HG03432 (cell line): ENCODE measurements at regions not wholly inside any gene's neighbourhood (a gene's known extent, or its start where the extent isn't known, plus 50 kb on each side); places are given as distances from the start of the nearest gene placed in this dataset.
"Not testable (repeated sequence)": the region's sequence is repeated elsewhere in the genome, so short reads cannot be mapped to it uniquely, and the experiment has no call there.

Source experiments
- ATAC-seq: cut with Tn5 transposase; IDR thresholded peaks from one replicate; pipeline ENCODE4 v1.9.1; 2021; ENCODE audit warnings: mild to moderate bottlenecking, moderate library complexity; ENCODE audit not compliant: unreplicated experiment

DNA sequence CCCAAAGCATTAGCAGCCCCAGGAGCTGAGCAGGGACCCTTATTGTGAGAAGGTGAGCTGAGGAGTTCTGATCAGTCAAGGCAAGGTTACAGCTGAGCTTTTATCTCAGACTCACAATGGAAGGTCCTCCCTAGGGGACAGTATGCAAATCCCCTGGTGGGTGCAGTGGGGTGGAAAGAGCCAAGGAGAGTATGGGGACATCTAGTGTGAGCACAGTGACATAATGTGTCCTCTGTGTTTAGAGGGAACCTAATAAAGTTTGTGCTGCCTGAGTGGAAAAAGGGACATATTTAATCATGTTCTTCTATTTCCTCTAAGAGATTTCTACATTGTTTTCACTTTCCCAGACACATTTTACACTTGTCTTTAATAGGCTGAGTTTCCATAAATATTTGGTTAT lies 438.0 kb downstream of the RPIA start:
- not testable (repeated sequence) for ATAC-seq

DNA sequence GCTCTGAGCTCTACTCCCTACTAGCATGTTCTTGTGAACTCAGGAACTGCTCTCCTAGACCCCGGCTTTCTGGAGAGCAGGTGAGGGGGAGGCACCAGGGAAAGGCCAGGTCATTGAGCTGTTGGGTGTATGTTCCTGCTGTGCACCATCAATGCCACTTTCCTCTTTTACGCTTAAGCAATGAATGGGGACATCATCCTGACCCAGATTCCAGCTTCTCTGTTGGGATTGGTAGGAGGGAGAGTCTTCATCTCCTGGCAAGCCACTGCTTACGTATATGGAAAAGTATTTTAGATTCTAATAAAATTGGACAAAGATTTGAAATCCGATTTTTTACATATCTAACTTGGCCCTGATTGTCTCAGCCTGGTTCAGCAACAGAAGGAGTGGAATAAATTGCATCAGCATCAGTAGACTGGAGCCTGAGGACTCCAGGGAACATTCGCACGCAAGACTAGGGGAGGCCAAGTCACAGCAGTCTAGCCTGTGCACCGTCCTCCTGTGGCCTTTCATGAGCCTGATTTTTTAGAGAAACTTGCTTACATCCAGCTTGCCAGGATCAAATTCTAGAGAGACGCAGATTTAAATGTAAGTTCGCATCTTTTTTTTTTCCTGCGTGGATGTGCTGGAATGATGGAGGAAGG lies 439.3 kb downstream of the RPIA start:
- ATAC-seq = not testable (repeated sequence)

DNA sequence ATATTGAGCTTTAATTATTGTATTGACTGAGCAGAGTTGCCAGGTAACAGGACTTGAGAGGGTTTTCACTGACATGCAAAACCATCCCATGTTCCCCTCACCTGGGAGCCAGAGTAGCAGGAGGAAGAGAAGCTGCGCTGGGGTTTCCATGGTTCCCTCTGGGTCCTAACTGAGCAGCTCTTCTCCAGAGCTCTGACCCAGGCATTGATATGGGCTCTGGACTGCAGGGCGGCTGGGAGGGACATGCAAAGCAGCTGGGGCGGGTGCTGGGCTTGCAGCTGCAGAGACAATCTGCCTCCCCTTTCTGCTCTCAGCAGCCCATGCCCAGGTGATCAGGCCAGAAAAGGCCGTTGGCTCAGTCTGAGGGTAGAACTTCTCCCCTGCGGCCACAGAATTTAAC lies 451.5 kb downstream of the RPIA start:
- not testable (repeated sequence) for ATAC-seq

DNA sequence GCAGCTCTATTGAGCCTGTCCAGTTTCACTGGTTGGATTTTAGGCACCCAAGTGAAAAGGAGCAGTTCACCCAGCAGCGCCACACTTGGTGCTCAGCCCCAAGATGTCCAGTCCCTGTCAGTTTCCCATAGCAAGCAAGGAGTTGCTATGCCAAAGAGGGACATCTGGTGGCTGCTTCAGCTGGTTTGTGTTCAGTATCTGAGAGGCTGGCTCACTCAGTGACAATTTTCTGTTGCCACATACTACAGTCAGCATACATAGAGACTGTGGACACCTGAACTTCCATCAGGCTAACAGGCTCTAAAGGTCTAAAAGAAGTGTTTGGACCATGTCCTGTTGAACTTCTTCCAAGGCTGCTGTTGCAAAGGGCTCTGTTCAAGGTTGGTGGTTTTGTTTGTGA lies 453.9 kb downstream of the RPIA start:
- not testable (repeated sequence) for ATAC-seq

DNA sequence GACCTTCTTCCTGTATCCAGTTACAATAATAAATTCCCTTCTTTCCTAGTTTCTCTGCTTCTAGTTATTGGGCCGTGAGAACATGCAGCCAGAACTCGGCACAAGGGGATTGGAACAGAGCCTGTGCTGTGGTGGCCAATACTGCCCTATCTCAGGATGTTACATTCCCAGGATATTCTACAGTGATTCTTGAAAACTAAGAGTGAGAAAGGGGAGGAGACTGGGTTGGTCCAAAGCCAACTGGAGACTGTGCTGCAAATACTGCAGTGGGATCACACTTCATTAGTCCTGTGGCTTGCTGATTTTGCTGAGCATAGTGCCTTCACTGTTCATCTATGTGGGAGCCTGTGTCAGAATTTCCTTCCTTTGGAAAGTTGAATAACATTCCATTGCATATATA lies 456.8 kb downstream of the RPIA start:
- ATAC-seq = not testable (repeated sequence)

DNA sequence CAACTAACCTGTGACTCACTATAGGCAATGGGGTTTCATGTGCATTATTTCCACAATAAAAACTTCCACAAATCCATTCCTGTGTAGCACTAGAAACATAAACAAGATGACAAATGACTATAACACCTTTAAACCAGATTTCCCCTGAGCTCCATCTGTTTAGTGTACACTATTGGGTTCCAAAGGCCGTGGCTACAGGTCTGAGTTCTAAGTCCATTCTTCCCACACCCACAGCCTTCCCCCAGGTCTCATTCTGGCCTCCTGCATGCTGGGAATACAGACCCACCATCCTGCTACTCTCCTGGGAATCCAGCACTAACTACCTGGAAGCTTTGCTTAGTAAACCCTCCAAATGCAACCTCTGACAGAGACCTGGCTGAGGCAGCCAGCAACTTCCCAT lies 460.2 kb downstream of the RPIA start:
- not testable (repeated sequence) for ATAC-seq

DNA sequence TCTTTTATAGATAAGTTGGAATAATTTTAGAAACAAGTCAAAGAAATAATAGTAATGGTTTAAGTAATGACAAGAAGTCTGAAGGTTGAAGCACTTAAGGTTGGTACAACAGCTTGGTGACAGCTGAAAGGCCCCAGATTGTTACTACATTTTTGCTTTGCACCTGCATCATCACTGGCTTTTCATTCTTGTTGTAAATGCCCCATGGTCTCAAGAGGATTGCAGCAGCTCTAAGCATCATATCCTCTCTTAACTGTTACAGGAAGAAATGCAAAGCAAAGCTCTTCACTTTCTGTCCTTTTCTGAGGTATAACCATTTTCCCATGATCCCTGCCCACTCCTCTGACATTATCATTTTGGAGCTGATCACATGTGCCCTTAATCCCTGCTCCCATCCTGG lies 461.0 kb downstream of the RPIA start:
- not testable (repeated sequence) for ATAC-seq

DNA sequence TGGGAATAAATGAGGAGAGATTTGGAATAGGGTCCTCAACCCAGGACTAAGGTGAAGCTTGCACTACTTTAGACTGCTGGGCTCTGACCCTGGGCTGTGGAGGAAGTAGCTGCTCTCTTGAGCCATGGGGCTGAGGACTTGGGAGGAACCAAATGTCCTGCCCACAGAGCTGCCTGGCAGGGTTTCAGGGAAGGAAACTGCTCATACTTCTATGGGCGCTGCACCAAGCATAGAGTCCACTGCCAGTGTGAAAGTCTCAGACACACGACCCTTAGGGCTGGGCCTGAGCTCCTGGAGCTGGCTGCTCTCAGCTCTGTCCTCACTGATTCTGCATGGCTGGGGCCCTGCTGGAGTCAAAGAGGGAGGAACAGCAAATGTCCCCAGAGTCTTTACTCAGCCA lies 461.7 kb downstream of the RPIA start:
- ATAC-seq = not testable (repeated sequence)

DNA sequence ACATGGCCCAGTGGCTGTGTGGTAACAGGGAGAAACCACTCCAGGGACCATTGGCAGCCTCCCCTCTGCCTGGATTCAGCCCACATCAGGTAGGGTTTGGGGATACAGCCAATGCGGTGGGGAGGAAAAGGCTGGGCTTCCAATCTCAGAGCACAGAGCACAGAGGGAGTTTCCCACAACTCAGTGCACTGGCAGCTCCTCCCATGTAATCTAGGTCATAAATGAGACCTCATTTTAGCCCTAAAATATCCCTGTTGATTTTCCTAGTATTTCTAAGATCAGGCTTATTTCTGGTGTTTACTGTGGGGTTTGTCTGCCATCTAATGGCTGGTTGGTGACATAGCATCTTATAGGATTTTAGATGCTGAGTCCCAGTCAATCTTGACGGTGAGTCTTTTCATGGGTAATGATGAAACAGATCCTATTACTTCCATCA lies 462.8 kb downstream of the RPIA start:
- peak; percentile 53 for ATAC-seq

DNA sequence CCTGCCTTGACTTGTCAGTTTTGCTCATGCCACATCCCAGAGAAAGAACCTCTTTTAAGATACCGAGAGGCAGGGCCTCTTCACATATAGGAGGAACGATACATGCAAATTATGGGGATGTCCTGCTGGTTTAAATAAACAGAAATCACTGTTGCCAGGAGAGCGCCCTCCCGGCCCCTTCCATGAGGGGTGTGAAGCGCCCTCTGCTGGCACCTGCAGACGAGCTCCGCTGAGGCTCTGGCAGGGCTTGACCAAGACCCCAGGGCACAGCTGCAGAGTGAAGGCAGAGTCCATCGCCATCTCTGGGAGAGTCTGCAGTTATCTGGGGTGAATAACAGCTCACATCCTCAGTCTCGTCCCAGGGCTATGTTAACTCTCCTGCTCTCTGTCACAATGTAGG lies 468.8 kb downstream of the RPIA start:
- ATAC-seq = peak; percentile 55

DNA sequence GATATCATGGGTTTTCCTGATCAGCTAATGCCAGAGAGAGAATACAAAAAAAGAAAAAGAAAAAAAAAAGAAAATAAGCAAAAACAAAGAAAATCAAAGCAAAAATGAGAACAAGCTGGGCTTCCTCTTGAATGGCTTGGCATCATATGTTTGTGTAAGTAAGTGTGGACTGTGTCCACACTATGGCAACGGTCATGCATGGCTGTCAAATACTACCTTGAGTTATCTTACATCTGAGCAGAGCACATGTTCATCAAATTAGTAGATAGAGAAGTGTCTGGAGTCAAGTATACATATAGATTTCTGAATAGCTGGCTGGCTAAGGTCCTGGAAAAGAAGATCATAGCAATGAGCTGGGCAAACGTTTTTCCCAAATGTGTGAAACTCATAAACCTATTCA lies 470.2 kb downstream of the RPIA start:
- not testable (repeated sequence) for ATAC-seq

DNA sequence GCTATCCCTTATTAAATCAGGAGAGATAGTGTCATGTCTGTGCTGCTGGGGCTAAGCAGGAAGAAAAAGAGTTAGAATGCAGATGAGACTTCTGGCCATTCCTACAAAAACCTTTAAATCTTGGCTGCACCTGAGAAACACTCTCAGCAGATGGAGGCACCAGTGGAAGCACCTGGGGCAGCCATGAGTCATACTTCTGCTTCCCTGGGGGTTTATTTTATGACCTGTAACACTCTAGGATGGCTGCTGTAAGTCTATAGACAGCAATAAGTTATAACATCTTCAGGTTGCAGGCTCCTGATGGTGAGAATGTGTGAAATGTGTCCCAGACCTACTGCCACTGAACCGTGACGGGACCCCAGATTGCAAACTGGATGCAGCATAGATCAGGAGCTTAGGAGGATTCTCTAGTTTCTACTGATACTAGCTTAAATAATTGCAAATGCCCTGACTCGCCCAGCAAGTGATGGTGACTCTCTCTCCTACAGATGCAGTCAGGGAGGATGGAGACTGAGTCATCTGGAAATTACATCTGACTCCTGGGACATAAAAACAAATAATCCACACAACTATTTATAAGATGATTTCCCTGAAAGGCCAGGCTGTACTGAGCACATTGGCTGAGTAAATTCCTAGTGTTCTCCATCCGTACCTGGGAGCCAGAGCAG lies 479.2 kb downstream of the RPIA start:
- not testable (repeated sequence) for ATAC-seq

DNA sequence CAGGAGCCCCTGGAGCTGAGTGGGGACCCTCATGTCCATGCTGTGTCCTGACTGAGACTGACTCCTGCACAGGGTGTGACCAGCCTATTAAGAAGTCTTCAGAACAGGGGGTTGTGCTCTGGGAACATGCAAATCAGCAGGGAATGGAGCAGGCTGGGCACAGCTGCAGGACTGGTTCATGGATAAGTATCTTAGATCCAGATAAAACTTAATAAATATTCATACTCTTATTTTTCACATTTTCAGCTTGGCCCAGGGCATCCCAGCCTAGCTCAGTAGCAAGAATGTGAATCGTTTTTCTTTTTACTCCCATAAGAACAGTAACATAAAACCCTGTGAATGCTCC lies 479.7 kb downstream of the RPIA start:
- not testable (repeated sequence) for ATAC-seq

DNA sequence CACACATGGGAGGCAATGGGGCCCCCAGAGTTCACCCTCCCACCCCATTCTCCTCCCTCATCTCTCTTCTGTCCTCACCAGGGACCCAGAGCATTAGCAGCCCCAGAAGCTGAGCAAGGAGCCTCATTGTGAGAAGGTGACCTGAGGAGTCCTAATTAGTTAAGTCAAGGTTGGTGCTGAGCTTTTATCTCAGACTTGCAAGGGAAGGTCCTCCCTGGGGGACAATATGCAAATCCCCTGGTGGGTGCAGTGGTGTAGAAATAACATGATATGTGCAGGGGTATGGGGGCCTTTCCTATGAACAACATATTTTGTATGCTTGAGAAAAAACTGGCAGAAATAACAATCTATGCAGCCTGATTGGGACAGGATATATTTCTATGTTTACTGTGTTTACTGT lies 485.5 kb downstream of the RPIA start:
- ATAC-seq = not testable (repeated sequence)

DNA sequence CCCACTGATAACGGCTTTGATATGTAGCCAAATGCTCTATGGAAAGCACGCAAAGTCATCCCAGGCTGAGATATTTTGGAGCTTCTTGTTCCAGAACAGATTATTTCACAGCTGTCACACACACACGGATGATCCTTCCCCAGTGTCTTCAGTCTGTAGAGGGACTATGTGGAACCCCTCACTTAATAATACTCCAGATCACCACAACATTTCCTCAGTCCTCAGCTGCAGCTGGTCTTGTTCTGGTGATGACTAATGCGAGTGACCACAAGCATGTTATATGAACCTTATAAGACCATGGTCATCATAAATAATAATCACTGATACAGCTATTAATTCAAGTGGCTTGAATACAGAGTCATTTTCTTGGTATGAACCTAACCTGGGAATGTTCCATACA lies 490.7 kb downstream of the RPIA start:
- ATAC-seq = not testable (repeated sequence)

DNA sequence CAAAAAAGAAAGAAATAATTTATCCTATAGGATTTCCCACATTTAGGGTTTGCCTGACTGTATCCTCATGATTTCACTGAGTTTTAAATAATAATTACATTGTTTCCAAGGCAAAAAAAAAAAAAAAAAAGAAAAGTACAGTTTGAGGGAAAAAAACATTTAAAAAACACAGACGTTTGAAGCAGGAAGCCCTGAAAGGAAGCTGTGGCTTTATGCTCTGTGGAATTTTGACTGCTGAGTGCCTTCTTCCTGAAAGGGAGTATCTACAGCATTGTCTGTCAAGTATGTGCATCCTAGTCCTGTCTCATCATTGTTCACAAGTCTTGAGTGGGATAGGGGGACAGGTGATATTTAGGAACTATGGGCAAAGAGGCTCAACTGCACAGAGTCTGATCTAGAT lies 493.3 kb downstream of the RPIA start:
- ATAC-seq = not testable (repeated sequence)

DNA sequence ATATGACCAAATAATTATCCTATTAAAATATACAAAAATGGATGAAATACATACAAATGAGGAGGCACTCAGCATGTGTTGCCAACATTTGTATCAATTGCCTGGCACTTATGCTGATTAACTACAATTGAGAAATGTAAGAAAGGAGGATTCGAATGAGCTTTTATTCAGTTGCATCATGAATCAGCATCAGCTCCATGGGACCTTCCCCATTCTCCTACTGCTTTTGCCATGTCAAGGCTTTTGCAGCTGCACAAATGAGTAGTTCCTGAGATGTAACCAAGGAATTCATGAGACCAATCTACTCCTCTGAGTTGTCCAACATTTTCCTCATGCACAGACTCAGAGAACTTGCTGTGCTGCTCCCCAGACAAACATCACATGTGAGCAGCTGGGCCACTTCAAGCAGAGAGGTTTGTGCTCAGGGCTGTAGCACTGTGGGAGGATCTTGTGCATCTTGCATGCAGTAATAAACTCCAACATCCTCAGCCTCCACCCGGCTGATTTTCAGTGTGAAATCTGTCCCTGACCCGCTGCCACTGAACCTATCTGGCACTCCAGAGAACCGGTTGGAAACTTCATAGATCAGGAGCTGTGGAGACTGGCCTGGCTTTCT lies 504.3 kb downstream of the RPIA start:
- ATAC-seq = not testable (repeated sequence)

DNA sequence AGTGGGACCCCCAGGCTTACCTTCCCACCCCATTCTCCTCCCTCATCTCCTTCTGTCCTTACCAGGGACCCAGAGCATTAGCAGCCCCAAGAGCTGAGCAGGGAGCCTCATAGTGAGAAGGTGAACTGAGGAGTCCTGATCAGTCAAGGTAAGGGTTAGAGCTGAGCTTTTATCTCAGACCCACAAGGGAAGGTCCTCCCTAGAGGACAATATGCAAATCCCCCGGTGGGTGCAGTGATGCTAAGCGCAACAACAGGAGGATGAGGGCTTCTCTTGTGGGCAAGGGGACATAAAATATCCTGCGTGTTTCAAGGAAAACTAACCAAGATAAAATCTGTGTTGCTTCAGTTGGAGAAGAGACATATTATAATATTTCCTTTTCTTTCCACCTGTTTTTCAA lies 505.2 kb downstream of the RPIA start:
- ATAC-seq = not testable (repeated sequence)

DNA sequence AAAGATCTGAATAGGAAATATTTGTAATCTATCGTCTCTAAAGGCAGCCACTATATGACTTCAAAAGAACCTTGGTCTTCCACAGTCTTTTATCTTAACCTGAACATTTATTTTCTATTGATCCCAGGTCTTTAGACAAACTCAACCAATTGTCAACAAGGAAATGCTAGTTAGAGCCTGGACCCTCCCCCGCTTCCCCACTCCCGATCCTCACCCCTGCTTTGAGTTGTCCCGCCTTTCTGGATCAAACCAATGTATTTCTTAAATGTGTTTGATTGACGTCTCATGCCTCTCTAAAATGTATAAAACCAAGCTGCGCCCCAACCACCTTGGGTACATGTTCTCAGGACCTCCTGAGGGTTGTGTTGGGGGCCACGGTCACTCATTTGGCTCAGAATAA lies 506.6 kb downstream of the RPIA start:
- ATAC-seq = not testable (repeated sequence)

DNA sequence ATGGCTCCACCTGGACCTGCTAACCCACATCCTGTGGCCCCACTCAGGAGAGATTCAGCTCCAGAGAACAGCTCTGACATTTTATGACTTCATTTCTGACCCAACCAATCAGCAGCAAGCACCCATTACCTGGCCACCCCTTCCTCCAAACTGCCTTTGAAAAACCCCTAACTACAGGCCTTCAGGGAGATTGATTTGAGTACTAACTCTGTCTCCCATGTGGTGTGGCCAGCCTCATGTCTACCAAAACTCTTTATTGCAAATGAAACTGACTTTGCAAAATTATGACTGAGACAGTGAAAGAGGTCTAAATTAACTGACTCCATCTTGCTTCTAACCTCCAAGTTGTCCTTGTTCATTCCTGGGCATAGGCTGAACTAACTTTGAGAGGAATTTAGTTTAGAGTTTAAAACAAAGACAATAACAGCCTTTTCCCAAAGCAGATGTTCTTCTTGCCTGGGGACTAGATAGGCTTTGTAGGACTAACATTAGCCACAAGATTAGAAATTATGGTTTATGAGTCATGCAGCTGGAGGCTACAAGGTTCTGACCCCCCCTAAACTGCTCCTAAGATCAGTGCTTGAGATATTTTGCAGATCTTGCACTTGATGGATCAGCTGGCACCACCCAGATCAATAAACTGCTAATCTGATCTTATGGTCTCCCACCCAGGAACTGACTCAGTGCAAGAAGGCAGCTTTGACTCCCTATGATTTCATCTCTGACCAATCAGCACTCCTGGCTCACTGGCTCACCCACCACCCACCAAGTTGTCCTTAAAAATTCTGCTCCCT lies 508.2 kb downstream of the RPIA start:
- not testable (repeated sequence) for ATAC-seq

DNA sequence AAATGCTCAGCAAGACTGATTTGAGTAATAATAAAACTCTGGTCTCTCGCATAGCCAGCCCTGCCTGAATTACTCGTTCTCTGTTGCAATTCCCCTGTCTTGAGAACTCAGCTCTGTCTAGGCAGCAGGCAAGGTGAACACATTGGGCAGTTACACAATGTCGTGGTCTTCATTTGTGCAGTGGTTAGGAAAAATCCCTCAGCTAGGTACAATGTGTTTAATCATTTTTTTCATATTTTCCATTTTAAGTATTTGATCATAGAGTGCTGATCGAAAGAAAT lies 508.7 kb downstream of the RPIA start:
- ATAC-seq = not testable (repeated sequence)

DNA sequence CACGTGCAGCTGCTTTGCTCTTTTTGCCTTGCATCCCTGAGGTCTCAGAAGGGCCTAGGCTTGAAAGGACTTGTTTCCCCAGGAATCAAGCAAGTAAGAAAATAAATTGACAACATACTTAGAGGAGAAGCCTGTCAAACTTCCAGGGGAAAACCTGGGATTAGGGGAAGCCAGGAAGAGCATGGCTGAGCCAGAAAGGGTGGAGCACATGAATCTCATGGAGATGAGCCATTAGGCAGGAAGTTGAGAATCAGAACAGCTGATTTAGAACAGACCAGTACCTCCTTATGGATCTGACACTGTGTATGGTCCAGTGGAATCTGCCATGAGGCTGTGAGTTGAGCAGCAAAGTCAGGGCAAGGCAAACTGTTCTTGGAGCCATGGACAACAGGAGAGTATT lies 511.0 kb downstream of the RPIA start:
- not testable (repeated sequence) for ATAC-seq
